ENCODE measurements at regions not wholly inside any gene's neighbourhood (a gene's known extent, or its start where the extent isn't known, plus 50 kb on each side); places are given as distances from the start of the nearest gene placed in this dataset.

- no peaks in the 10 kb centered on the region for H3K27me3 ChIP-seq (ENCODE audit: control insufficient read depth, insufficient read depth, low read length)
- H3K4me3 ChIP-seq (ENCODE audit: low read depth, low read length): no peak overlapping the region
- TF ChIP-seq, protein P1, sequence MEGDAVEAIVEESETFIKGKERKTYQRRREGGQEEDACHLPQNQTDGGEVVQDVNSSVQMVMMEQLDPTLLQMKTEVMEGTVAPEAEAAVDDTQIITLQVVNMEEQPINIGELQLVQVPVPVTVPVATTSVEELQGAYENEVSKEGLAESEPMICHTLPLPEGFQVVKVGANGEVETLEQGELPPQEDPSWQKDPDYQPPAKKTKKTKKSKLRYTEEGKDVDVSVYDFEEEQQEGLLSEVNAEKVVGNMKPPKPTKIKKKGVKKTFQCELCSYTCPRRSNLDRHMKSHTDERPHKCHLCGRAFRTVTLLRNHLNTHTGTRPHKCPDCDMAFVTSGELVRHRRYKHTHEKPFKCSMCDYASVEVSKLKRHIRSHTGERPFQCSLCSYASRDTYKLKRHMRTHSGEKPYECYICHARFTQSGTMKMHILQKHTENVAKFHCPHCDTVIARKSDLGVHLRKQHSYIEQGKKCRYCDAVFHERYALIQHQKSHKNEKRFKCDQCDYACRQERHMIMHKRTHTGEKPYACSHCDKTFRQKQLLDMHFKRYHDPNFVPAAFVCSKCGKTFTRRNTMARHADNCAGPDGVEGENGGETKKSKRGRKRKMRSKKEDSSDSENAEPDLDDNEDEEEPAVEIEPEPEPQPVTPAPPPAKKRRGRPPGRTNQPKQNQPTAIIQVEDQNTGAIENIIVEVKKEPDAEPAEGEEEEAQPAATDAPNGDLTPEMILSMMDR (IDR thresholded peaks at IDR 0.05; ENCODE audit: insufficient read depth, low read length, severe bottlenecking): no peak
- no peaks in the 10 kb centered on the region for H3K36me3 ChIP-seq (ENCODE audit: control insufficient read depth, insufficient read depth, low read length)
- DNase-seq (ENCODE audit: low read depth): no peak
- FAIRE-seq: no peak
These were observed 220.7 kb upstream of the WWC1 start for GRCh38 chr5:168070761-168071160.

DNA sequence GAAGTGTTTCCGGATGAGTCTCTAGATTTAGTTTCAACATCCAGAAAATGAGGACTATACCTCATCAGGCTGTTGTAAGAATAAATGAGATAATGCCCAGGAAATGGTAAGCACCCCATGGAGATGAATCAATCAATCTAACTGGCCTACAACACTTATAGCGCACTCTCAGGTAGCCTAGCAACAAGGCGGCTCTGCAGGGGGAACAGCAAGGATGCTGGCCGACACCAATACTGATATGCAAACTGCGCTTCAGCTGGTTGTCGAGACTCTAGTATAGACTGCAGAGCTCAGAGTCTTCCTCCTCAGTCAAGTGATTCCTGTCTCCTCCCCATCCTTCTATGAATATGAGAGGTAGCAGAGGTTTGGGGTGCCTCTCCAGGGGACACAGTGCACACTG, 218.8 kb upstream of the WWC1 start:
- H3K36me3 ChIP-seq (ENCODE audit: control insufficient read depth, insufficient read depth, low read length): no peaks in the 10 kb centered on the region
- TF ChIP-seq, protein P1 (IDR thresholded peaks at IDR 0.05; ENCODE audit: insufficient read depth, low read length, severe bottlenecking): no peak
- no peak overlapping the region for H3K4me3 ChIP-seq (ENCODE audit: low read depth, low read length)
- H3K27me3 ChIP-seq (ENCODE audit: control insufficient read depth, insufficient read depth, low read length): no peaks in the 10 kb centered on the region
- DNase-seq (ENCODE audit: low read depth) (no peak), FAIRE-seq (no peak)

DNA sequence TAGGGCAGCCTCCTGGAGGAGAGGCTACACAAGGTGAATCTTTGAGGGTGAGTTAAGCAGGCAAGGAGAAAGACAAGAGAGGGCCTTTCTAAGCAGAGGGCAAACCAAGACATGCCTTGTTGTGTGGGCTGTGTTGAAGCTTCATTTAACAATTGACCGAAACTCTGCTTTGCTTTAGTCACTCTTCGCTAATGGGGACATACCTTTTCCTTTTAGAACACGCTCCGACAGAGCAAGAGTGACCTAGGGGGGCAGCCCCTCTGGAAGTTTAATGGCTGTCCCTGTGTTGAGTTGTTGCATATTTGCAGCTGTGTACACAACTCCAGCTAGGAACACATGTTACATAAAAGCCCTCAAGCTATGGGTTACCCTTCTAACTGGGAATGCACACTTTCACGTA, 218.1 kb upstream of the WWC1 start:
- no peak overlapping the region for H3K4me3 ChIP-seq (ENCODE audit: low read depth, low read length)
- TF ChIP-seq, protein P1 (IDR thresholded peaks at IDR 0.05; ENCODE audit: insufficient read depth, low read length, severe bottlenecking): no peak
- no peaks in the 10 kb centered on the region for H3K36me3 ChIP-seq (ENCODE audit: control insufficient read depth, insufficient read depth, low read length)
- peak; percentile 63 for DNase-seq (ENCODE audit: low read depth)
- no peaks in the 10 kb centered on the region for H3K27me3 ChIP-seq (ENCODE audit: control insufficient read depth, insufficient read depth, low read length)
- FAIRE-seq: no peak

DNA sequence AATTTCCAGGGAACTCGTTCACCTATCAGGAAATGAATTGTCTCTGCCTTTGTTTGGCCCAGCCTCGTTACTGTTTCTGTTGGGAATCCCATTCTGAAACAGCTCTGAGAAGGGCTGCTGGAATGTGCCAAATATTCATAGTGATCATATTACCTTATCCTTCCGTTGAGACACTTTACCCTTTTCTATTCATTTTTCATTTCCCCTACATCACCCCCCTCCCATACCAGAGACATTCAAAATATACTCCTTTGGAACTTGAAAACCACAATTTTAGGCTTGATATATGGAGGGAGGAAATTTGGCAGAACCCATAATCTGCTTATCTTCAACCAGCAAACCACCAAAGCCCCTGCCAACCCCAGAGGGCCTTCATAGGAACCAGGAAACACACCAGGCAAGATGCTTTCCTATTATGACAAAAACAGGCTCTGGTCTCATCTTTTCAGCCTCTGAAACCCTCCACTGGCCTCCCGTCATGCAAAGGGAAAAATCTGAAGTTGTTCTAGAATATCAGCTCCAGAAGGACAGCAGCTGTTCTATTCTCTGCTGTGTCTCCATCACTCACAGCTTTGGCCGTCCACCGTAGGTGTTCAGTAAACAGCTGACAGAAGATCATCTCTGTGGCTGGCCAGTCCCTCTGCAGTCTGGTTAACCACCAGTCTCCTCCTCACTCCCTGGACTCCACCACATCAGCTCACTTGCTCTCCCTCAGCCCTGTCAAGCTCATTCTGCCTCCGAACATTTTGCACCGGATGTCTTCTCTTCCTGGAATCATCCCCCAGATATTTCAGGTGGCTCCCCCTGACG, 217.2 kb upstream of the WWC1 start:
- FAIRE-seq: no peak
- no peaks in the 10 kb centered on the region for H3K36me3 ChIP-seq (ENCODE audit: control insufficient read depth, insufficient read depth, low read length)
- H3K4me3 ChIP-seq (ENCODE audit: low read depth, low read length): no peak overlapping the region
- no peaks in the 10 kb centered on the region for H3K27me3 ChIP-seq (ENCODE audit: control insufficient read depth, insufficient read depth, low read length)
- TF ChIP-seq, protein P1 (IDR thresholded peaks at IDR 0.05; ENCODE audit: insufficient read depth, low read length, severe bottlenecking): no peak
- peak; percentile 26 for DNase-seq (ENCODE audit: low read depth)

DNA sequence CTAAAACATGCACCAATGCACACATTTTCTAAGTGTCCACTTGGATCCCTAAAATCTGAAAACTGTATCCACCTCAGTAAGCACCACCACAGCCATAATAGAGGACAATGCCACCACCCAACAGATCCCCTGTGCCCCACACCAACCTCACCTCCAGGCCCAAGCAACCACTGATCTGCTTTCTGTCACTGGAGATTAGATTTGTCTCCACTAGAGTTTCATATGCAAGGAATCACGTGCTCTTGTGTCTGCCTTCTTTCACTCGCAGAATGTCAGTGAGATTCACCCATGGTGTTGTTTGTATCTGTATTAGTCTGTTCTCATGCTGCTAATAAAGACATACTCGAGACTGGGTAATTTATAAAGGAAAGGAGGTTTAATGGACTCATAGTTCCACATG, 216.1 kb upstream of the WWC1 start:
- DNase-seq (ENCODE audit: low read depth): no peak
- FAIRE-seq: no peak
- TF ChIP-seq, protein P1 (IDR thresholded peaks at IDR 0.05; ENCODE audit: insufficient read depth, low read length, severe bottlenecking): no peak
- H3K4me3 ChIP-seq (ENCODE audit: low read depth, low read length): no peak overlapping the region
- no peaks in the 10 kb centered on the region for H3K36me3 ChIP-seq (ENCODE audit: control insufficient read depth, insufficient read depth, low read length)
- H3K27me3 ChIP-seq (ENCODE audit: control insufficient read depth, insufficient read depth, low read length): no peaks in the 10 kb centered on the region

DNA sequence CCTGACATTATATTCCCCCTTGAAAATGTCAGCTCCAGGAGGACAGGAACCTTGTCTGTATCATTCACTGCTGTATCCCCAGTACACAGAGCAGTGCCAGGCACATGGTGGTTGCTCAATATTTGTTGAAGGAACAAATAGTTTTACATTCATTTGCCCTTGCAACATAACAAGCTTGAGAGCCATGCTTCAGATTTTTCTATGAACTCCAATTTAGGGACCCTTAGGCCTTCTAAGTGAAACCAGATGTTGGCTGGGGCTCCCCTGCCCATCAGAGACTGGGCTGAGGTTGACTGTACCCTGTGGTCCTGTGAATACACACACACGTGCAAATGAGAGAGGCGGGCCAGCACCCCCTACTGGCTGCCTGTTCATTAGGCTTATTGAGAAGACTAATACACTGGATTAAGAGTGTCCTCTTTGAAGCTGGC, 214.9 kb upstream of the WWC1 start:
- no peaks in the 10 kb centered on the region for H3K36me3 ChIP-seq (ENCODE audit: control insufficient read depth, insufficient read depth, low read length)
- no peak for FAIRE-seq
- H3K4me3 ChIP-seq (ENCODE audit: low read depth, low read length): no peak overlapping the region
- DNase-seq (ENCODE audit: low read depth): no peak
- TF ChIP-seq, protein P1 (IDR thresholded peaks at IDR 0.05; ENCODE audit: insufficient read depth, low read length, severe bottlenecking): peak; percentile 30
- H3K27me3 ChIP-seq (ENCODE audit: control insufficient read depth, insufficient read depth, low read length): no peaks in the 10 kb centered on the region

Data from bronchial epithelial cell (primary cell).